ACC112 (cell line): ENCODE measurements at regions not wholly inside any gene's neighbourhood (a gene's known extent, or its start where the extent isn't known, plus 50 kb on each side); places are given as distances from the start of the nearest gene placed in this dataset.
A peak's percentile ranks its signal among the peaks of the same experiment; 100 is the strongest.
"Not testable (repeated sequence)": the region's sequence is repeated elsewhere in the genome, so short reads cannot be mapped to it uniquely, and the experiment has no call there.

Experiments
- H2AFZ ChIP-seq: fragments of 200-600 bp; sonication (generic); one replicate; pipeline ENCODE4 v1.6.0; 2017; ENCODE audit warnings: antibody characterized with exemption, low read length; ENCODE audit not compliant: unreplicated experiment
- H3K27ac ChIP-seq: fragments of 200-600 bp; sonication (generic); 2 replicates; pipeline ENCODE4 v1.5.1; 2014; ENCODE audit warnings: low read depth, mild to moderate bottlenecking, antibody characterized with exemption, low read length, moderate library complexity
- H3K27me3 ChIP-seq: fragments of 200-600 bp; sonication (generic); 2 replicates; pipeline ENCODE4 v1.6.1; 2014; ENCODE audit warnings: mild to moderate bottlenecking, antibody characterized with exemption, low read length, moderate library complexity, mixed read lengths; ENCODE audit not compliant: insufficient read depth
- H3K36me3 ChIP-seq: fragments of 200-600 bp; sonication (generic); 2 replicates; pipeline ENCODE4 v1.6.1; 2016; ENCODE audit warnings: mild to moderate bottlenecking, antibody characterized with exemption, low read length, moderate library complexity, mixed read lengths; ENCODE audit not compliant: insufficient read depth
- H3K4me1 ChIP-seq: fragments of 200-600 bp; sonication (generic); one replicate; pipeline ENCODE4 v1.6.1; 2016; ENCODE audit warnings: low read length, mixed read lengths; ENCODE audit not compliant: insufficient read depth, unreplicated experiment, control insufficient read depth
- H3K4me3 ChIP-seq: fragments of 200-600 bp; sonication (generic); 2 replicates; pipeline ENCODE4 v1.5.1; 2014; ENCODE audit warnings: mild to moderate bottlenecking, low read depth, low read length
- H3K79me2 ChIP-seq: fragments of 200-600 bp; sonication (generic); one replicate; pipeline ENCODE4 v1.6.0; 2016; ENCODE audit warnings: low read length; ENCODE audit not compliant: control insufficient read depth, unreplicated experiment, insufficient read depth

- not testable (repeated sequence) for H3K27ac ChIP-seq, H2AFZ ChIP-seq, H3K4me1 ChIP-seq, H3K79me2 ChIP-seq, H3K4me3 ChIP-seq, H3K36me3 ChIP-seq
- peaks cover 14% of the 10 kb centered on the region for H3K27me3 ChIP-seq
These were observed 108.1 kb downstream of the PROX1 start for GRCh38 chr1:214095896-214096295.

GRCh38 chr1:214101246-214101645, 113.5 kb downstream of the PROX1 start:
- no peak overlapping the region for H3K27ac ChIP-seq
- H3K36me3 ChIP-seq: no peaks in the 10 kb centered on the region
- no peak overlapping the region for H2AFZ ChIP-seq
- no peaks in the 10 kb centered on the region for H3K79me2 ChIP-seq
- peaks cover 20% of the 10 kb centered on the region for H3K4me1 ChIP-seq
- no peak overlapping the region for H3K4me3 ChIP-seq
- H3K27me3 ChIP-seq: peaks cover 8% of the 10 kb centered on the region; the same call in 1 of the 2 replicates

- Histone ChIP-seq H3K4me1 (peaks cover 20% of the 10 kb centered on the region), H3K27ac (no peak overlapping the region), H3K79me2 (no peaks in the 10 kb centered on the region), H2AFZ (no peak overlapping the region), H3K4me3 (no peak overlapping the region), H3K27me3 (peaks cover 8% of the 10 kb centered on the region; the same call in 1 of the 2 replicates), H3K36me3 (no peaks in the 10 kb centered on the region)
These were observed 114.1 kb downstream of the PROX1 start for GRCh38 chr1:214101828-214102227.

- H3K27ac ChIP-seq: peak overlapping the region; percentile 78
- H3K79me2 ChIP-seq: no peaks in the 10 kb centered on the region
- peaks cover 8% of the 10 kb centered on the region; the same call in 1 of the 2 replicates for H3K27me3 ChIP-seq
- peak overlapping the region; percentile 34 for H2AFZ ChIP-seq
- H3K4me3 ChIP-seq: 0 out of 2 replicates have a peak overlapping the region, but pooled peaks have one; percentile 21
- no peaks in the 10 kb centered on the region for H3K36me3 ChIP-seq
- peaks cover 20% of the 10 kb centered on the region for H3K4me1 ChIP-seq
These were observed 115.1 kb downstream of the PROX1 start for GRCh38 chr1:214102907-214103306.

GRCh38 chr1:214103778-214104177, 116.0 kb downstream of the PROX1 start:
- Histone ChIP-seq H3K4me3 (no peak overlapping the region), H3K27ac (peak overlapping the region; percentile 78; the same call in 1 of the 2 replicates), H3K36me3 (no peaks in the 10 kb centered on the region), H3K4me1 (peaks cover 20% of the 10 kb centered on the region), H2AFZ (no peak overlapping the region), H3K27me3 (peaks cover 5% of the 10 kb centered on the region; the same call in 1 of the 2 replicates), H3K79me2 (no peaks in the 10 kb centered on the region)

- peaks cover 20% of the 10 kb centered on the region for H3K4me1 ChIP-seq
- no peak overlapping the region for H2AFZ ChIP-seq
- no peaks in the 10 kb centered on the region for H3K79me2 ChIP-seq
- H3K36me3 ChIP-seq: no peaks in the 10 kb centered on the region
- H3K4me3 ChIP-seq: no peak overlapping the region
- no peaks in the 10 kb centered on the region for H3K27me3 ChIP-seq
- H3K27ac ChIP-seq: no peak overlapping the region
These were observed 118.6 kb downstream of the PROX1 start for GRCh38 chr1:214106375-214106774.

GRCh38 chr1:214107322-214108096, 119.7 kb downstream of the PROX1 start:
- H3K36me3 ChIP-seq: no peaks in the 10 kb centered on the region
- H2AFZ ChIP-seq: peak overlapping the region; percentile 89
- H3K79me2 ChIP-seq: no peaks in the 10 kb centered on the region
- H3K4me3 ChIP-seq: peak overlapping the region; percentile 63; the same call in 1 of the 2 replicates
- no peaks in the 10 kb centered on the region for H3K27me3 ChIP-seq
- peaks cover 11% of the 10 kb centered on the region for H3K4me1 ChIP-seq
- H3K27ac ChIP-seq: no peak overlapping the region

GRCh38 chr1:214108097-214108446, 120.3 kb downstream of the PROX1 start:
- H3K79me2 ChIP-seq: no peaks in the 10 kb centered on the region
- H3K4me1 ChIP-seq: peaks cover 5% of the 10 kb centered on the region
- H3K4me3 ChIP-seq: no peak overlapping the region
- H3K36me3 ChIP-seq: no peaks in the 10 kb centered on the region
- H3K27me3 ChIP-seq: no peaks in the 10 kb centered on the region
- H3K27ac ChIP-seq: no peak overlapping the region
- peak overlapping the region; percentile 89 for H2AFZ ChIP-seq

GRCh38 chr1:214111796-214112195, 124.0 kb downstream of the PROX1 start:
- no peaks in the 10 kb centered on the region; the same call in 1 of the 2 replicates for H3K27me3 ChIP-seq
- H2AFZ ChIP-seq: no peak overlapping the region
- H3K4me3 ChIP-seq: no peak overlapping the region
- H3K27ac ChIP-seq: no peak overlapping the region
- no peaks in the 10 kb centered on the region for H3K4me1 ChIP-seq
- H3K36me3 ChIP-seq: no peaks in the 10 kb centered on the region
- no peaks in the 10 kb centered on the region for H3K79me2 ChIP-seq

GRCh38 chr1:214116258-214116657, 128.5 kb downstream of the PROX1 start:
- no peaks in the 10 kb centered on the region for H3K36me3 ChIP-seq
- H3K27me3 ChIP-seq: peaks cover 4% of the 10 kb centered on the region; the same call in 1 of the 2 replicates
- no peak overlapping the region for H3K27ac ChIP-seq
- H2AFZ ChIP-seq: no peak overlapping the region
- H3K4me3 ChIP-seq: no peak overlapping the region
- no peaks in the 10 kb centered on the region for H3K4me1 ChIP-seq
- H3K79me2 ChIP-seq: no peaks in the 10 kb centered on the region

GRCh38 chr1:214117780-214118179, 130.0 kb downstream of the PROX1 start:
- Histone ChIP-seq H3K4me1 (no peaks in the 10 kb centered on the region), H3K4me3 (no peak overlapping the region), H3K36me3 (no peaks in the 10 kb centered on the region), H3K27me3 (peaks cover 4% of the 10 kb centered on the region; the same call in 1 of the 2 replicates), H3K27ac (no peak overlapping the region), H3K79me2 (no peaks in the 10 kb centered on the region), H2AFZ (no peak overlapping the region)
